ENCODE measurements at regions not wholly inside any gene's neighbourhood (a gene's known extent, or its start where the extent isn't known, plus 50 kb on each side); places are given as distances from the start of the nearest gene placed in this dataset.

DNA sequence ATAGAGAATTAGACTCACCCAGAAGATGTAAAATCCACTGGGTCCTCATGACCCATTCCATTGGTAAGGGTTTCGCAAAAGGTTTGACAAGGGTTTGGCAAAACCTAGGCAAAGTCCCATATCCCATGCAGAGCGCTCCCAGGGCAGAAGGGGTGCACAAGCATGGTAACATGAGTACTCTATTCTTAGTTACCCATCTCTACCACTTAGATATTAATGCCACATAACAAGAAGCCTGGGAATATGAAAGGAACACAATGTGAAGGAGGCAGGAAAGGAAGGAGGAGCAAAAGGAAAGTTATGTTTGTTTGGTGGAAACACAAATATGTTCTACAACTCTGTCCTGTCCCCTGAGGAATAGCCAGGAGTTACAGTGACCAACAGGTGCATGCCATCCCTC, 163.1 kb downstream of the FAXC start:
- ChIA-PET POLR2A (interaction anchor here (1.1 kb wide), 1 partner anchor 334 kb away, joined by 3 read pairs; no protein-coding TSS in a partner anchor), CTCF (ENCODE audit: unreplicated experiment) (no interaction called here)
- Histone ChIP-seq H3K9me2 (ENCODE audit: insufficient read depth, low read length) (no peaks in the 10 kb centered on the region), H2AFZ (ENCODE audit: low read length) (no peak overlapping the region), H3K79me2 (ENCODE audit: insufficient read depth, low read depth, low read length) (no peaks in the 10 kb centered on the region), H3K4me1 (ENCODE audit: insufficient read depth, low read length, poor library complexity, severe bottlenecking) (no peaks in the 10 kb centered on the region), H3K4me2 (ENCODE audit: low read length) (no peak overlapping the region), H3K9me3 (ENCODE audit: low read length) (no peaks in the 10 kb centered on the region; the same call in 1 of the 2 replicates), H3K36me3 (ENCODE audit: insufficient read depth, low read length) (no peaks in the 10 kb centered on the region), H4K20me1 (ENCODE audit: insufficient read depth, low read length) (no peaks in the 10 kb centered on the region), H3K4me3 (ENCODE audit: low read depth, low read length, poor library complexity, severe bottlenecking) (no peak overlapping the region), H3K27ac (ENCODE audit: low read depth, low read length, poor library complexity, severe bottlenecking) (no peak overlapping the region)
- DNase-seq (ENCODE audit: low spot score) = no peak
- intact Hi-C loops (cut with micrococcal nuclease; ENCODE audit: unreplicated experiment) = no loop called here
- BruUV-seq (replicated peaks) = no TSS peak
- TF ChIP-seq, protein P1, sequence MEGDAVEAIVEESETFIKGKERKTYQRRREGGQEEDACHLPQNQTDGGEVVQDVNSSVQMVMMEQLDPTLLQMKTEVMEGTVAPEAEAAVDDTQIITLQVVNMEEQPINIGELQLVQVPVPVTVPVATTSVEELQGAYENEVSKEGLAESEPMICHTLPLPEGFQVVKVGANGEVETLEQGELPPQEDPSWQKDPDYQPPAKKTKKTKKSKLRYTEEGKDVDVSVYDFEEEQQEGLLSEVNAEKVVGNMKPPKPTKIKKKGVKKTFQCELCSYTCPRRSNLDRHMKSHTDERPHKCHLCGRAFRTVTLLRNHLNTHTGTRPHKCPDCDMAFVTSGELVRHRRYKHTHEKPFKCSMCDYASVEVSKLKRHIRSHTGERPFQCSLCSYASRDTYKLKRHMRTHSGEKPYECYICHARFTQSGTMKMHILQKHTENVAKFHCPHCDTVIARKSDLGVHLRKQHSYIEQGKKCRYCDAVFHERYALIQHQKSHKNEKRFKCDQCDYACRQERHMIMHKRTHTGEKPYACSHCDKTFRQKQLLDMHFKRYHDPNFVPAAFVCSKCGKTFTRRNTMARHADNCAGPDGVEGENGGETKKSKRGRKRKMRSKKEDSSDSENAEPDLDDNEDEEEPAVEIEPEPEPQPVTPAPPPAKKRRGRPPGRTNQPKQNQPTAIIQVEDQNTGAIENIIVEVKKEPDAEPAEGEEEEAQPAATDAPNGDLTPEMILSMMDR (conservative IDR thresholded peaks at IDR 0.05; ENCODE audit: low read length) = no peak
- TF ChIP-seq EZH2phosphoT487 (IDR thresholded peaks at IDR 0.05; ENCODE audit: borderline replicate concordance, low read depth, low read length) = no peak

DNA sequence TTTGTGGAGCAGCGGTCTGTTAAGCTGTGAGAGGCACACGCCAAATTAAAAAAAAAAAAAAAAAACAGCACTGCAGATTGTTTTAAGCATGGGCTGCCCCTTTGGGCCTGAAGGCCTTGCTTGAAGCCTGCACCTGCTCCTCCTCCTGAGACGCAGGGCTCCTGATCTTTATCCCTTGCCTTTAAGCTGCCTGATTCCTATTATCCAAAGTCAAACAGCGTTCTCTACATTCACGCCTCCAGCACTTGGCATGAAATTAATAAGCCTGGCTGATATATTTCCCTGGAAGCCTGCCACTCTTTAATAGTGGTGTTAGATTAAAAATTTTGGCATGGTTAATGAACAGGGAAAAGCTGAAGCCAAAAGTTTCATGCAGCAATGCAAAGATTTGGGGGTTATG, 163.9 kb downstream of the FAXC start:
- Histone ChIP-seq H2AFZ (ENCODE audit: low read length) (no peak overlapping the region), H3K4me1 (ENCODE audit: insufficient read depth, low read length, poor library complexity, severe bottlenecking) (no peaks in the 10 kb centered on the region), H3K9me3 (ENCODE audit: low read length) (no peaks in the 10 kb centered on the region; the same call in 1 of the 2 replicates), H3K36me3 (ENCODE audit: insufficient read depth, low read length) (no peaks in the 10 kb centered on the region), H4K20me1 (ENCODE audit: insufficient read depth, low read length) (no peaks in the 10 kb centered on the region), H3K4me3 (ENCODE audit: low read depth, low read length, poor library complexity, severe bottlenecking) (no peak overlapping the region), H3K79me2 (ENCODE audit: insufficient read depth, low read depth, low read length) (no peaks in the 10 kb centered on the region), H3K4me2 (ENCODE audit: low read length) (no peak overlapping the region), H3K27ac (ENCODE audit: low read depth, low read length, poor library complexity, severe bottlenecking) (no peak overlapping the region), H3K9me2 (ENCODE audit: insufficient read depth, low read length) (no peaks in the 10 kb centered on the region)
- DNase-seq (ENCODE audit: low spot score) = no peak
- intact Hi-C loops (cut with micrococcal nuclease; ENCODE audit: unreplicated experiment) = no loop called here
- BruUV-seq (replicated peaks) = no TSS peak
- ChIA-PET CTCF (ENCODE audit: unreplicated experiment) (no interaction called here), POLR2A (no interaction called here)
- TF ChIP-seq, protein P1 (conservative IDR thresholded peaks at IDR 0.05; ENCODE audit: low read length) = no peak
- no peak for TF ChIP-seq EZH2phosphoT487 (IDR thresholded peaks at IDR 0.05; ENCODE audit: borderline replicate concordance, low read depth, low read length)

DNA sequence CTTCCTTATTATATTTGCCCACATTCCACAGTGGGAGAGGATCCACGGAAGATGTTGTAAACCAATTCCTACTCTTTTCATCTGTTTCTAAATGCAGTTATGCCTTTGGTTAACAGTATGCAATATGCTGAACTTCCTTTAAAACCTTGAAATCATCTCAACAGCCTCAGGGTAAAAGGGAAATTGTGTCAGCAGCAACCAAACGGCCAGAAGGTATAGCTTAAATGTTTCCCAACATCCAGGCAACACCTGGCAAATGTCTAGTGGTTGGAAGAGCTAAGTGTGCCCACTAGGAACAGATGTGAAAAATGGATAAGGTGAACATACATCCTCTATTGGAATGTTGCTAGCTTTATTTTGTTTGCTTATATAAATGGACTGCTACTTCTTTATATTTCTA, 164.8 kb downstream of the FAXC start:
- DNase-seq (ENCODE audit: low spot score) = no peak
- Histone ChIP-seq H3K79me2 (ENCODE audit: insufficient read depth, low read depth, low read length) (no peaks in the 10 kb centered on the region), H3K9me3 (ENCODE audit: low read length) (peaks cover 7% of the 10 kb centered on the region; the same call in 1 of the 2 replicates), H3K9me2 (ENCODE audit: insufficient read depth, low read length) (no peaks in the 10 kb centered on the region), H2AFZ (ENCODE audit: low read length) (no peak overlapping the region), H3K4me1 (ENCODE audit: insufficient read depth, low read length, poor library complexity, severe bottlenecking) (no peaks in the 10 kb centered on the region), H3K4me3 (ENCODE audit: low read depth, low read length, poor library complexity, severe bottlenecking) (no peak overlapping the region), H3K27ac (ENCODE audit: low read depth, low read length, poor library complexity, severe bottlenecking) (no peak overlapping the region), H3K4me2 (ENCODE audit: low read length) (no peak overlapping the region), H4K20me1 (ENCODE audit: insufficient read depth, low read length) (no peaks in the 10 kb centered on the region), H3K36me3 (ENCODE audit: insufficient read depth, low read length) (no peaks in the 10 kb centered on the region)
- POLR2A ChIA-PET = no interaction called here
- CTCF ChIA-PET (ENCODE audit: unreplicated experiment) = no interaction called here
- intact Hi-C loops (cut with micrococcal nuclease; ENCODE audit: unreplicated experiment) = no loop called here
- TF ChIP-seq EZH2phosphoT487 (IDR thresholded peaks at IDR 0.05; ENCODE audit: borderline replicate concordance, low read depth, low read length) = no peak
- TF ChIP-seq, protein P1 (conservative IDR thresholded peaks at IDR 0.05; ENCODE audit: low read length) = no peak
- BruUV-seq (replicated peaks) = no TSS peak
